Kidney tubule cell (primary cell): ENCODE measurements at regions not wholly inside any gene's neighbourhood (a gene's known extent, or its start where the extent isn't known, plus 50 kb on each side); places are given as distances from the start of the nearest gene placed in this dataset.

Experiments
- DNase-seq: peaks from one replicate; pipeline ENCODE4 v3.0.0-alpha.2; 2018; ENCODE audit warnings: low spot score

GRCh38 chr10:3467052-3467951 lies 294.7 kb upstream of the PITRM1 start:
- DNase-seq = peak; percentile 97

GRCh38 chr10:3465406-3465891 lies 292.9 kb upstream of the PITRM1 start:
- DNase-seq = peak; percentile 86

- no peak for DNase-seq
Observed at GRCh38 chr10:3464760-3465405, 292.3 kb upstream of the PITRM1 start.

- no peak for DNase-seq
Observed at GRCh38 chr10:3460420-3461128, 288.0 kb upstream of the PITRM1 start.

- peak; percentile 57 for DNase-seq
Observed at GRCh38 chr10:3455385-3456334, 283.1 kb upstream of the PITRM1 start.

GRCh38 chr10:3452683-3453361 lies 280.2 kb upstream of the PITRM1 start:
- DNase-seq = peak; percentile 76

- DNase-seq = peak; percentile 76
Observed at GRCh38 chr10:3452173-3452626, 279.6 kb upstream of the PITRM1 start.

- DNase-seq = no peak
Observed at GRCh38 chr10:3451516-3452172, 279.1 kb upstream of the PITRM1 start.

- no peak for DNase-seq
Observed at GRCh38 chr10:3446221-3446620, 273.6 kb upstream of the PITRM1 start.

GRCh38 chr10:3445648-3446047 lies 273.1 kb upstream of the PITRM1 start:
- DNase-seq = no peak

- DNase-seq = no peak
Observed at GRCh38 chr10:3442451-3442990, 269.9 kb upstream of the PITRM1 start.

GRCh38 chr10:3439183-3439582 lies 266.6 kb upstream of the PITRM1 start:
- no peak for DNase-seq

- no peak for DNase-seq
Observed at GRCh38 chr10:3438606-3439005, 266.0 kb upstream of the PITRM1 start.

- DNase-seq = no peak
Observed at GRCh38 chr10:3435671-3436070, 263.1 kb upstream of the PITRM1 start.

- no peak for DNase-seq
Observed at GRCh38 chr10:3433988-3434387, 261.4 kb upstream of the PITRM1 start.

- peak; percentile 89 for DNase-seq
Observed at GRCh38 chr10:3433131-3433530, 260.5 kb upstream of the PITRM1 start.

GRCh38 chr10:3432081-3432825 lies 259.7 kb upstream of the PITRM1 start:
- no peak for DNase-seq

GRCh38 chr10:3430501-3430900 lies 257.9 kb upstream of the PITRM1 start:
- no peak for DNase-seq

GRCh38 chr10:3429676-3430075 lies 257.1 kb upstream of the PITRM1 start:
- no peak for DNase-seq
